Jurkat, Clone E6-1 (cell line): ENCODE measurements at regions not wholly inside any gene's neighbourhood (a gene's known extent, or its start where the extent isn't known, plus 50 kb on each side); places are given as distances from the start of the nearest gene placed in this dataset.
A peak's percentile ranks its signal among the peaks of the same experiment; 100 is the strongest.

Experiments used
- DNase-seq: peaks from one replicate; pipeline ENCODE4 v3.0.0-alpha.2; 2011; ENCODE audit warnings: low read depth, low spot score
- H3K4me3 ChIP-seq: 2 replicates; pipeline ENCODE4 v1.5.1; 2011; ENCODE audit warnings: mild to moderate bottlenecking, low read length, control low read depth, moderate library complexity

- no peak overlapping the region for H3K4me3 ChIP-seq
- DNase-seq: no peak
Measured at GRCh38 chr10:110409926-110410325, 87.8 kb upstream of the DUSP5 start.

DNA sequence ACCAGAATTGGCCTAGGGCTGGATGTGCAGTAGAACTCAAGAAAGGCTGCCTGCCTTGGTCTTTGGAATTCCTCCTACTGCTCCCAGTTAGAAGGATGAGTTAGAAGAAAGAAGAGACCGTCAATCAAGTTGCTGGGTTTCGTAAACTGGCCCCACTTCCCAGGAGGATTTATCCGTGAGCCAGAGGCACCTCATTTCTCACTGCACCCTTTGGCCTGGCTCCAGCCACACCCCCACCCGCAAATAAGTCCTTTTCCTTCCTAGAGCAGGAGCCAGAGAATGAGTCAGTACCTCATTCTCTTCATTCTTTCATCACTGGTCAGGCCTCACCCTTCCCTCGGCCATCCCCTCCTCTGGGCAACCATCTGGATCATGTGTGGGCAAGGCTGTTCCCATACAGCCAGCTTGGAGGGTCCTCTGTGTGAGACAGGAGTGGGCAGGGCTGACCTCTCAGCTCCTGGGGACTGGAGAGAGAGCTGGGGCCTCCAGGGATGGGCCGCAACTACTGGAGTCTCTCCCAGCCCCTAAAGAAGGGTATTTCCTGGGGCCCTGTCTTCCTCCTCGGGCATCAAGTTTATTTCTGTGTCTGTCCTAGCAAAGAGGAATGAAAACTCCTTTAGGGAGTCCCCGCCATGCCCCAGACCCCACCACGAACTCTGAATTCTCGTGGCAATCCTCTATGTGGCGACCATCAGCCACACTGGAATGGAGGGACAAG, 87.2 kb upstream of the DUSP5 start:
- no peak for DNase-seq
- no peak overlapping the region for H3K4me3 ChIP-seq

- no peak overlapping the region for H3K4me3 ChIP-seq
- DNase-seq: no peak
Measured at GRCh38 chr10:110411047-110411410, 86.7 kb upstream of the DUSP5 start.

GRCh38 chr10:110413049-110413783, 84.5 kb upstream of the DUSP5 start:
- no peak overlapping the region for H3K4me3 ChIP-seq
- DNase-seq: no peak

DNA sequence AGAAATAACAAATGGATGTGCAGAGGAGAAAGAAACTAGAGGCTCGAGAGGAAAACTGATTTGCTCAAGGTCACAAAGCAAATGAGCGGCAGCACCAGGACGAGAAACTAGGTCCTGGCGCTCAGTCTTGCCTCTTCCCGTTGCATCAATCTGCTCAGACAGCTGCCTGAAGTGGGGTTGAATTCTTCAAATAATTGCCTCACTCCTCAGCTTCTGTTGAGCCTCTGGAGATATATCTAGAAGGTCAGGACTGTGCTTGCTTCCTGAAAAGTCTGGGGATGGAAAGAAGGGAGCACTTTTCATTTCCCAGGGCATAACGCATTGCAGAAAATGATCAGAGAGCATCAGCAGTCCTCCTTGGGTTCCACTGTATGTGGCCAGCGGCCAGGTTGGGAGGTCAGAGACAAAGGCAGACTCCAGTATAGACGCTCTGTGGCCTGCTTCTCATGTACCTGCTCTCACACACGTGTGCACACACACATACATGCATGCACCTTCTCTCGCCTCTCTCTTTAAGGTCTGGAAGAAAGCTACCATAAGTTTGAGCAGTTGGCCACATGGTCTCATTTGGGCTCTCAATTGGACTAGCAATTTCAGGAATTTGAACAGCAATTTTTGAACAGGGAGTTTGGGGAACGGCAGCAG, 83.7 kb upstream of the DUSP5 start:
- DNase-seq: no peak
- H3K4me3 ChIP-seq: no peak overlapping the region

DNA sequence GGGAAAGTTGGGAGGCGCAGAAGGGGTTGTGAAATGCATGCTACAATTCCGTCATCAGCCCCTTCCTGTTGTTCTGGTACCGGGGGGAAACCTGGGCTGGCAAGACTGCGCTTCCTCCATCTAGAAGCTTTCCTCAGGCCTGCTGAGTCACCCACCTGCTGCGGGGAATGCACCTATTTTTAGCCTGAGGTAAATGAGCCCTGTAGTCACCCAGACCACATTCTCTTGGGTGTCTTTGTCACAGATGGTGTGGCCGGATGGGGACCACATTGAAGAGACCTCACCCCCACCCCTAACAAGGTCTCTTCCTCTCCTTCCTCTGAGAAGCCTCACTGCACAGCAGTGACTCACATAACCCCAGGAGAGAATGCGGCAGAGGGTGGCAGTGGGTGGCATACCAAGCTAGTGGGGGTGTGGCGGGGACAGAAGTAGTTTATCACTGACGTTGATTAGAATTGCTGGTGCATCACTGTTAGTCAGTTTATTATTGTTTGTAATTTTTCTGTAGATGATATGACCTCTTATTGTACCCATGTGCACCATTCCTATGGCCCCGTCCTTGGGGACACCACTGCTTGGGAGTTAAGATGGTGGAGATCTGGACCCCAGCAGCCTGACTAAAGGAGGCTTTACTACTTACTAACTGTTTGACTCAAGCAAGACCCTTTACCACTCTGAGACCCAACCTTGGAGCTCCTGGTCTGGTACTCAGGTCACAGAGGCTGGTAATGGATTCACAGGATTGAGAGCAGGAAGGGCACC, 83.0 kb upstream of the DUSP5 start:
- no peak overlapping the region for H3K4me3 ChIP-seq
- DNase-seq: peak; percentile 96

DNA sequence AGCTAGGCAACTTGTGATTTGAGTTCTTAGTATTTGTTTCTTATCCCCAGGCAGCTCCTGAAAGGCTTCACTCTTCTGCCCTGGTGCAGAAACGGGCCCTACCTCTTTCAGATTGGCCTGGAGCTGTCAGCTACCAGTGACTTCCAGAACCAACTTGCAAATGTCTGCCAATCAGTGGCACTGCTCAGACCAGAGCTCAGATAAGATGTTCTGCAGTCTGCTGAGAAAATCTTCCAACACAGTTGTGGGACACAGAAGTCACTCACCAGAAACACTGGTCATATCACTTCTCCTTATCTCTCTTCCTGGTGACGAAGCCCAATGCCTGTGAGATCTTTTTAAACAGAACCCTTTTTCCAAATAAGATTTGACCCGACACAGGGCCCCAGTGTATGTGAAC, 81.9 kb upstream of the DUSP5 start:
- H3K4me3 ChIP-seq: no peak overlapping the region
- no peak for DNase-seq

DNA sequence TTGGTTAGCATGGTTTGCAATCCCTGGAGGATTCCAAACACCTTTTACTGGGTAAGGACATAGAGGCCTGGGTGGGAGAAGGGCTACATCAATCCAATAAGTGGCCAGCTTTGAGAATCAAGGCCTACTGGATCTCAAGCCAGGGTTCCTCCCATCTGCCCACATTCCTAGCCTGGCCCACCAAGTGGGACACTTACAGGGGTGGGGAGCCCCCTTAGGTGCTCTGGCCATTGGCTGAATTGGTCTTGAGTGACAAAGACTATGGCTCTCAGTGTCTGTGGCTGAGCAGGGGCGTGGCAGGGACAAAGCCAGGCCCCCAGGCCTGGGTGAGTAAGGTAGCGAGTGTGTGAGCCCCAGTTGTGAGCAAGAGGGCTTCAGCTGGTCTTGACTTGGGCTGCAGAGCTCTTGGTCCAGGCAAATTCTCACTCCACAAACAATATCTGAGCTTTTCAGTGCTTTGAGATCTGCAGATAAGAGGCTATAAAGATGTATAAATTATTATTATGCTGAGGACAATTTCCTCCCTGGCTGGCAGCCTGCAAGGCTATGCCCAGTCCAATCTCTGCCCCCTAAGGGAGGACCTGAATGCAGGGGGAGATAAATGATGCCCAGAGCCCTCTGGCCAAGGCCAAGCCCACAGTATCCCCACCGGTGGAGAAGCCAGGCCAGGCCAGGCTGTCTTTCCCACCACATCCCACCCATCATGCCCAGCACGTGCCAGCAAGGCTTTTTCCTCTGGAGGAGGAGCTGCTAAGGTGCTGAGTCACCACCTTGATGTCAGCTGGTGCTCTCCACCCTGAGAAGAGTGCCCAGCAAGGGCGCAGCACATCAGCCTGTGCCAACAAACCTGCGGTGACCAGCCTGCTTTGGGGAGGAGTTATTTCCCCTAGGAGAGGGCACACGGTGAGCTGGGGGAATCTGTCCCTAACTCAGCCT, 80.7 kb upstream of the DUSP5 start:
- DNase-seq: no peak
- H3K4me3 ChIP-seq: no peak overlapping the region

- no peak overlapping the region for H3K4me3 ChIP-seq
- no peak for DNase-seq
Measured at GRCh38 chr10:110418218-110418617, 79.5 kb upstream of the DUSP5 start.

- no peak overlapping the region for H3K4me3 ChIP-seq
- no peak for DNase-seq
Measured at GRCh38 chr10:110419265-110419664, 78.4 kb upstream of the DUSP5 start.

DNA sequence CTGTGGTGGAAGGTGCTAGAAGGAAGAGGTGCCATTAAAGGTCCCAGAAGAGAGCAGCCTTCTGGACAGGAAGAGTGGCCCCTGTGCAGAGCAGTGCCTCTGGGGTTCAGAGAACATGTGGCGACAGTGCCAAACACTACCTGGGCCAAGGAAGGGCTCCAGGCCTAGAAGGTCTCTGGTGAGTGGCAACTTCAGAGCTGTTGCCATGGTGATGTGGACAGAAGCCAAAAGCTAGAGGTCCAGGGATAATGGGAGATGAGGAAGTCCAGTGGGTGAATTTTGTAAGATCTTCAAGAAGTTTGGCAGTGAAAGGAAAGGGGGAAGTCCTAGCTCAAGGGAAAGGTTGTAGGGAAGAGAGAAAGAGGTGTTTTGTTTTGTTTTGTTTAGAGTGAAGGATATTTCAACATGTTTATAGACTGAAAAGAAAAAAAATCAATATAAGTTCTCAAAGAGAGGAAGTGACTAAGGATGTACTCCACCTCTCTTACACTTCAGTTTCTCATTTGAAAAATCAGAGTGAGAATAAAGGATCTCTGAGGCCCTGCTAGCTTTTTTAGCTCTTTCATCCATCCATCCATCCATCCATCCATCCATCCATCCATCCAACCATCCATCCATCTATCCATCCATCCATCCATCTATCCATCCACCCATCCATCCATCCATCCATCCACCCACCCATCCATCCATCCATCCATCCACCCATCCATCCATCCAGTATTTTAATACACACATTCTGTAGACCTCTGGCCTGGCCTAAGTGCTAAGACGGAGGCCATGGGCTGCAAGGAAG, 77.1 kb upstream of the DUSP5 start:
- no peak for DNase-seq
- H3K4me3 ChIP-seq: no peak overlapping the region

DNA sequence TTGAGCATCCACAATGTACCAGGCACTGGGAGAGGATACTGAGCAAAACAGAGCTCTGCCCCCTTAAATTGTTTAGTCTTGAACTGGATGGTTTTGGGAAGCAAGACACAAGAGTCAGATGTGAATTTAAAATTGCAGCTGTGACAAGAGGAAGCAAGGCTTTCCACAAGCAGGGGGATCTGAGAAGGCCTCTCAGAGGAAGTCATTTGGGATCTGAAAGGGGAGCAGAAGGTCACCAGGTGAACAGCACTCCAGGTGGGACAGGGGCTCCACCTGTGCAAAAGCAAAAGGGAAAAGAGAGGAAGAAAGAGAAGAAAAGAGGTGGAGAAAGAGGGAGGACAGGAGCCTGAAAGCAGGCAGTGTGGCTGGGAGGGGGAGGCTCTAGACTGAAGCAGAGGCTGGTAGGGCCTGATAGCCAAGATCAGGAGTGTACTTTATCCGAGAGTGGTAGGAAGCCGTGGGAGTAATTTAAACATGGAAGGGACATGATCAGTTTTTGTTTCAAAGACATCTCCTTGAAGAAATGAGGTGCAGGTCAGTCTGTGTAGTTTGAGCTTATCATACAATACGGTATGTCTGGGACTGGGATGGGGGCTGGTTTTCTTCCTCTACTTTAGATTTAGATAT, 76.1 kb upstream of the DUSP5 start:
- H3K4me3 ChIP-seq: no peak overlapping the region
- DNase-seq: no peak

- no peak overlapping the region for H3K4me3 ChIP-seq
- no peak for DNase-seq
Measured at GRCh38 chr10:110422548-110422947, 75.2 kb upstream of the DUSP5 start.

DNA sequence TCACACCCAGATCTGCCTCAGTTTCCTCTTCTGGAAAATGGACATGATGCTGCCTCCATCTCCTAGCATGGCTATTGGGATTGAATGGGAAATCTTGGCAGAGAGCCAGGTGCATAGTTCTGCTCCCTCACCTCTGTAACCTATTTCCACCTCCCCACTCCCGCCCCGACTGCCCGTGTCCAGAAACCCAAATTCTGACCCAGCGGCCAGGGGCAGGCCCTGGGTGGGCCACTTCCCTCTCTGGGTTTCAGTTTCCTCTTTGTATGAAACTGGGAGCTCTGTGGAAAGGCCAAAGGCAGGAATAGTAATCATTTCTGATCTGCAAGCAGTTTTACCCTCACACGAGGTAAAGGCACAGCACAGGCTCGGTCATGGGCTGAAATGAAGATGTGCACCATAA, 74.1 kb upstream of the DUSP5 start:
- no peak overlapping the region for H3K4me3 ChIP-seq
- DNase-seq: no peak

- no peak for DNase-seq
- no peak overlapping the region for H3K4me3 ChIP-seq
Measured at GRCh38 chr10:110425684-110426293, 71.9 kb upstream of the DUSP5 start.

GRCh38 chr10:110426294-110427181, 71.2 kb upstream of the DUSP5 start:
- no peak overlapping the region for H3K4me3 ChIP-seq
- no peak for DNase-seq
